ENCODE measurements at regions not wholly inside any gene's neighbourhood (a gene's known extent, or its start where the extent isn't known, plus 50 kb on each side); places are given as distances from the start of the nearest gene placed in this dataset.

GRCh38 chr12:91663310-91663709, 480.7 kb upstream of the DCN start:
- Mint-ChIP-seq H3K4me3 (no peak overlapping the region), H3K9me3 (ENCODE audit: insufficient read depth) (no peaks in the 10 kb centered on the region), H3K4me1 (no peaks in the 10 kb centered on the region), H3K27ac (no peak overlapping the region), H3K27me3 (no peaks in the 10 kb centered on the region)
- Histone ChIP-seq H3K9me3 (ENCODE audit: control extremely low read depth in 1 of 3, control insufficient read depth in 2 of 3, insufficient read depth in 1 of 3, low read length in 2 of 3) (peaks cover 0 to 2% (median 0%) of the 10 kb centered on the region in 3 donors), H4K20me1 (ENCODE audit: control insufficient read depth, insufficient read depth, low read length, poor library complexity, severe bottlenecking) (no peaks in the 10 kb centered on the region), H3K36me3 (replicated peaks in 1 of 2; ENCODE audit: control extremely low read depth in 1 of 2, control insufficient read depth in 1 of 2, extremely low read depth in 1 of 2, insufficient read depth in 2 of 2, low read length in 1 of 2) (no peaks in the 10 kb centered on the region), H2AFZ (ENCODE audit: insufficient read depth, low read depth, low read length, poor library complexity, severe bottlenecking) (no peak overlapping the region), H3K4me2 (replicated peaks; ENCODE audit: low read depth, low read length, poor library complexity, severe bottlenecking) (no peak overlapping the region), H3K4me3 (ENCODE audit: control extremely low read depth in 1 of 5, extremely low read depth in 1 of 5, insufficient read depth in 1 of 5, low read depth in 2 of 5, low read length in 4 of 5) (no peak overlapping the region), H3K9ac (ENCODE audit: low read length) (no peak overlapping the region), H3K4me1 (ENCODE audit: control insufficient read depth in 2 of 2, insufficient read depth in 2 of 2, low read length in 2 of 2) (no peaks in the 10 kb centered on the region), H3K79me2 (ENCODE audit: control insufficient read depth, insufficient read depth, low read length) (no peaks in the 10 kb centered on the region), H3K27me3 (replicated peaks in 1 of 4; ENCODE audit: control extremely low read depth in 1 of 4, control insufficient read depth in 3 of 4, insufficient read depth in 4 of 4, low read length in 3 of 4) (no peaks in the 10 kb centered on the region), H3K27ac (ENCODE audit: low read length in 2 of 2) (no peak overlapping the region)
- intact Hi-C loops (cut with micrococcal nuclease), result no loop called here
- TF ChIP-seq CTCF (IDR thresholded peaks at IDR 0.05), result no peak
- no peak for TF ChIP-seq EZH2 (IDR thresholded peaks at IDR 0.05; ENCODE audit: borderline replicate concordance, insufficient read depth, low read depth, low read length, poor library complexity, severe bottlenecking)
- ChIA-PET CTCF (interaction anchor here (1.4 kb wide), 1 partner anchor 47 kb away, joined by 3 read pairs; no protein-coding TSS in a partner anchor), POLR2A (no interaction called here)
- DNase-seq (no peak), ATAC-seq (ENCODE audit: low read depth) (no peak)
- WGBS (ENCODE audit: insufficient coverage), result 94% methylated on average over 2 of the region's 4 CpGs

GRCh38 chr12:91662021-91662420, 479.4 kb upstream of the DCN start:
- no peak for DNase-seq
- intact Hi-C loops (cut with micrococcal nuclease), result no loop called here
- no peaks in the 10 kb centered on the region for H4K20me1 ChIP-seq (ENCODE audit: control insufficient read depth, insufficient read depth, low read length, poor library complexity, severe bottlenecking)
- ChIA-PET CTCF (interaction anchor here (1.4 kb wide), 1 partner anchor 46 kb away, joined by 3 read pairs; no protein-coding TSS in a partner anchor), POLR2A (no interaction called here)
- ATAC-seq (ENCODE audit: low read depth), result no peak
- no peak overlapping the region for H3K9ac ChIP-seq (ENCODE audit: low read length)
- H3K9me3 ChIP-seq (ENCODE audit: control extremely low read depth in 1 of 3, control insufficient read depth in 2 of 3, insufficient read depth in 1 of 3, low read length in 2 of 3), result peaks cover 0 to 2% (median 0%) of the 10 kb centered on the region in 3 donors
- Mint-ChIP-seq H3K27me3 (no peaks in the 10 kb centered on the region), H3K4me3 (no peak overlapping the region), H3K9me3 (ENCODE audit: insufficient read depth) (no peaks in the 10 kb centered on the region), H3K4me1 (no peaks in the 10 kb centered on the region), H3K27ac (no peak overlapping the region)
- TF ChIP-seq EZH2 (IDR thresholded peaks at IDR 0.05; ENCODE audit: borderline replicate concordance, insufficient read depth, low read depth, low read length, poor library complexity, severe bottlenecking) (no peak), CTCF (IDR thresholded peaks at IDR 0.05) (no peak)
- no peak overlapping the region for H3K4me3 ChIP-seq (ENCODE audit: control extremely low read depth in 1 of 5, extremely low read depth in 1 of 5, insufficient read depth in 1 of 5, low read depth in 2 of 5, low read length in 4 of 5)
- no peaks in the 10 kb centered on the region for H3K4me1 ChIP-seq (ENCODE audit: control insufficient read depth in 2 of 2, insufficient read depth in 2 of 2, low read length in 2 of 2)
- H3K36me3 ChIP-seq (replicated peaks in 1 of 2; ENCODE audit: control extremely low read depth in 1 of 2, control insufficient read depth in 1 of 2, extremely low read depth in 1 of 2, insufficient read depth in 2 of 2, low read length in 1 of 2), result no peaks in the 10 kb centered on the region
- H3K27ac ChIP-seq (ENCODE audit: low read length in 2 of 2), result no peak overlapping the region
- no peak overlapping the region for H2AFZ ChIP-seq (ENCODE audit: insufficient read depth, low read depth, low read length, poor library complexity, severe bottlenecking)
- no peak overlapping the region for H3K4me2 ChIP-seq (replicated peaks; ENCODE audit: low read depth, low read length, poor library complexity, severe bottlenecking)
- WGBS (ENCODE audit: insufficient coverage), result 80% methylated on average over 1 of the region's 1 CpG
- H3K79me2 ChIP-seq (ENCODE audit: control insufficient read depth, insufficient read depth, low read length), result no peaks in the 10 kb centered on the region
- no peaks in the 10 kb centered on the region for H3K27me3 ChIP-seq (replicated peaks in 1 of 4; ENCODE audit: control extremely low read depth in 1 of 4, control insufficient read depth in 3 of 4, insufficient read depth in 4 of 4, low read length in 3 of 4)
